ENCODE measurements at regions not wholly inside any gene's neighbourhood (a gene's known extent, or its start where the extent isn't known, plus 50 kb on each side); places are given as distances from the start of the nearest gene placed in this dataset.
A peak's percentile ranks its signal among the peaks of the same experiment; 100 is the strongest.

DNA sequence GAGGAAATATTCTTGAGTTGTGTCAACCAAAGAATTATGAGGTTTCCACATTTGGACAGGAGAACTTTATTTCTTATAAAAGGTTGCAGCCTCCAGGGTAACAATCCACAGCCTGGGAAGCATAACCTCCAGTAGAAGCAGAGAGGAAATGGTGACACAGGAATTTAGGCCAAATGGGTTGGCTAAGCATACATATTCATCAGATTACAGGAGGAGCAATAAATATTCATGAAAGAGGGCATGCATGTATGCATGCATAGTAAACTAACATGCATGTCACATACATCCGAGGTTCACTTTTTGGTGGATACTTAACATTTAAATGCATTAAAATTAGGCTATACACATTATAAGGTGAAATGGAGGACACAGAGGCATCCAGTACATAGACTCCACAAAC lies 55.7 kb upstream of the NT5E start:
- POLR2A ChIA-PET (ENCODE audit: unreplicated experiment): no interaction called here
- Histone ChIP-seq H3K79me1 (ENCODE audit: low read depth in 1 of 2, low read length in 2 of 2) (no peaks in the 10 kb centered on the region), H3K4me2 (ENCODE audit: low read depth, low read length) (no peak overlapping the region), H2AK9ac (replicated peaks; ENCODE audit: low read depth, low read length, poor library complexity) (no peak overlapping the region), H3K18ac (ENCODE audit: low read depth, low read length) (no peak overlapping the region), H3K9me1 (ENCODE audit: insufficient read depth, low read length) (peaks cover 3% of the 10 kb centered on the region; the same call in 1 of the 2 replicates), H4K91ac (ENCODE audit: insufficient read depth, low read depth, low read length) (no peak overlapping the region), H3K14ac (replicated peaks; ENCODE audit: low read depth, low read length) (no peak overlapping the region), H2BK15ac (ENCODE audit: low read depth, low read length) (0 out of 3 replicates have a peak overlapping the region, but pooled peaks have one; percentile 20), H3K27ac (ENCODE audit: insufficient read depth, low read length) (no peak overlapping the region), H3K27me3 (ENCODE audit: control insufficient read depth, insufficient read depth, low read length) (no peaks in the 10 kb centered on the region), H4K5ac (ENCODE audit: low read depth, low read length) (no peak overlapping the region), H3K56ac (ENCODE audit: extremely low read depth, insufficient read depth, low read length) (no peak overlapping the region), H2AFZ (replicated peaks; ENCODE audit: low read length, poor library complexity) (no peak overlapping the region), H4K8ac (ENCODE audit: low read depth in 2 of 2, low read length in 2 of 2) (no peak overlapping the region; a peak in 1 of 4 replicates), H2BK120ac (ENCODE audit: low read depth, low read length) (no peak overlapping the region), H3K23ac (ENCODE audit: low read depth, low read length) (no peak overlapping the region), H3K4ac (ENCODE audit: low read depth, low read length) (no peak overlapping the region), H3K4me1 (ENCODE audit: control insufficient read depth, insufficient read depth, low read length) (peaks cover 11% of the 10 kb centered on the region), H3K9me3 (ENCODE audit: control insufficient read depth, insufficient read depth, low read length) (0 out of 2 replicates have a peak, but pooled peaks cover 3% of the 10 kb centered on the region), H2AK5ac (ENCODE audit: low read depth, low read length) (no peak overlapping the region), H4K20me1 (ENCODE audit: insufficient read depth, low read length) (no peaks in the 10 kb centered on the region), H3K9ac (ENCODE audit: low read depth, low read length) (no peak overlapping the region), H2BK20ac (ENCODE audit: low read depth, low read length) (no peak overlapping the region), H2BK5ac (ENCODE audit: low read depth, low read length, poor library complexity, severe bottlenecking) (no peak overlapping the region), H3K4me3 (ENCODE audit: insufficient read depth, low read depth, low read length) (no peak overlapping the region), H3K36me3 (ENCODE audit: control insufficient read depth, insufficient read depth, low read length) (no peaks in the 10 kb centered on the region)
- no TSS peak for BruUV-seq (replicated peaks)
- intact Hi-C loops (cut with micrococcal nuclease): no loop called here
- CTCF ChIA-PET: no interaction called here
- no peak for TF ChIP-seq MXI1 (IDR thresholded peaks at IDR 0.05; ENCODE audit: borderline replicate concordance, low read depth, low read length)
- TF ChIP-seq, protein P1, sequence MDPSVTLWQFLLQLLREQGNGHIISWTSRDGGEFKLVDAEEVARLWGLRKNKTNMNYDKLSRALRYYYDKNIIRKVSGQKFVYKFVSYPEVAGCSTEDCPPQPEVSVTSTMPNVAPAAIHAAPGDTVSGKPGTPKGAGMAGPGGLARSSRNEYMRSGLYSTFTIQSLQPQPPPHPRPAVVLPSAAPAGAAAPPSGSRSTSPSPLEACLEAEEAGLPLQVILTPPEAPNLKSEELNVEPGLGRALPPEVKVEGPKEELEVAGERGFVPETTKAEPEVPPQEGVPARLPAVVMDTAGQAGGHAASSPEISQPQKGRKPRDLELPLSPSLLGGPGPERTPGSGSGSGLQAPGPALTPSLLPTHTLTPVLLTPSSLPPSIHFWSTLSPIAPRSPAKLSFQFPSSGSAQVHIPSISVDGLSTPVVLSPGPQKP (IDR thresholded peaks at IDR 0.05; ENCODE audit: borderline replicate concordance, low read depth, low read length): no peak
- TF ChIP-seq RCOR1 (IDR thresholded peaks at IDR 0.05; ENCODE audit: insufficient replicate concordance, low read length): no peak
- no peak for TF ChIP-seq RFX5 (IDR thresholded peaks at IDR 0.05; ENCODE audit: low read depth, low read length)
- no peak for TF ChIP-seq SMC3 (IDR thresholded peaks at IDR 0.05; ENCODE audit: low read depth, low read length)
- TF ChIP-seq, protein P2, sequence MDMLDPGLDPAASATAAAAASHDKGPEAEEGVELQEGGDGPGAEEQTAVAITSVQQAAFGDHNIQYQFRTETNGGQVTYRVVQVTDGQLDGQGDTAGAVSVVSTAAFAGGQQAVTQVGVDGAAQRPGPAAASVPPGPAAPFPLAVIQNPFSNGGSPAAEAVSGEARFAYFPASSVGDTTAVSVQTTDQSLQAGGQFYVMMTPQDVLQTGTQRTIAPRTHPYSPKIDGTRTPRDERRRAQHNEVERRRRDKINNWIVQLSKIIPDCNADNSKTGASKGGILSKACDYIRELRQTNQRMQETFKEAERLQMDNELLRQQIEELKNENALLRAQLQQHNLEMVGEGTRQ (IDR thresholded peaks at IDR 0.05; ENCODE audit: low read depth, low read length): no peak
- no peak for TF ChIP-seq CHD1 (IDR thresholded peaks at IDR 0.05; ENCODE audit: low read depth, low read length)
- no peak for TF ChIP-seq BHLHE40 (IDR thresholded peaks at IDR 0.05; ENCODE audit: low read depth, low read length)
- no peak for TF ChIP-seq POLR2A (IDR thresholded peaks at IDR 0.05; ENCODE audit: low read depth, low read length)
- no peak for TF ChIP-seq MAFK (IDR thresholded peaks at IDR 0.05; ENCODE audit: low read depth, low read length)
- TF ChIP-seq NFE2L2 (IDR thresholded peaks at IDR 0.05; ENCODE audit: low read depth, low read length): no peak
- no peak for TF ChIP-seq FOS (IDR thresholded peaks at IDR 0.05; ENCODE audit: low read depth, low read length)
- no peak for TF ChIP-seq MAZ (IDR thresholded peaks at IDR 0.05; ENCODE audit: borderline replicate concordance, low read depth, low read length)
- TF ChIP-seq, protein P3, sequence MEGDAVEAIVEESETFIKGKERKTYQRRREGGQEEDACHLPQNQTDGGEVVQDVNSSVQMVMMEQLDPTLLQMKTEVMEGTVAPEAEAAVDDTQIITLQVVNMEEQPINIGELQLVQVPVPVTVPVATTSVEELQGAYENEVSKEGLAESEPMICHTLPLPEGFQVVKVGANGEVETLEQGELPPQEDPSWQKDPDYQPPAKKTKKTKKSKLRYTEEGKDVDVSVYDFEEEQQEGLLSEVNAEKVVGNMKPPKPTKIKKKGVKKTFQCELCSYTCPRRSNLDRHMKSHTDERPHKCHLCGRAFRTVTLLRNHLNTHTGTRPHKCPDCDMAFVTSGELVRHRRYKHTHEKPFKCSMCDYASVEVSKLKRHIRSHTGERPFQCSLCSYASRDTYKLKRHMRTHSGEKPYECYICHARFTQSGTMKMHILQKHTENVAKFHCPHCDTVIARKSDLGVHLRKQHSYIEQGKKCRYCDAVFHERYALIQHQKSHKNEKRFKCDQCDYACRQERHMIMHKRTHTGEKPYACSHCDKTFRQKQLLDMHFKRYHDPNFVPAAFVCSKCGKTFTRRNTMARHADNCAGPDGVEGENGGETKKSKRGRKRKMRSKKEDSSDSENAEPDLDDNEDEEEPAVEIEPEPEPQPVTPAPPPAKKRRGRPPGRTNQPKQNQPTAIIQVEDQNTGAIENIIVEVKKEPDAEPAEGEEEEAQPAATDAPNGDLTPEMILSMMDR (conservative IDR thresholded peaks at IDR 0.05; ENCODE audit: low read depth, low read length): no peak
- no peak for TF ChIP-seq RAD21 (IDR thresholded peaks at IDR 0.05; ENCODE audit: low read length)
- no peak for TF ChIP-seq CEBPB (IDR thresholded peaks at IDR 0.05; ENCODE audit: low read depth, low read length)
- in situ Hi-C loops (cut with MboI; ENCODE audit: low sequenced_read_pairs): no loop called here
- no CpG with 5 or more reads among the region's 1 CpG for WGBS, 2 experiments (ENCODE audit: extremely low coverage in 2 of 2, insufficient read length in 1 of 2)
- no peak for ATAC-seq (ENCODE audit: low read depth)
- no peak for DNase-seq
- dilution Hi-C loops (cut with HindIII; ENCODE audit: low sequenced_read_pairs, unreplicated experiment): no loop called here

All from IMR-90 (cell line).